ENCODE measurements at regions not wholly inside any gene's neighbourhood (a gene's known extent, or its start where the extent isn't known, plus 50 kb on each side); places are given as distances from the start of the nearest gene placed in this dataset.
A peak's percentile ranks its signal among the peaks of the same experiment; 100 is the strongest.

DNA sequence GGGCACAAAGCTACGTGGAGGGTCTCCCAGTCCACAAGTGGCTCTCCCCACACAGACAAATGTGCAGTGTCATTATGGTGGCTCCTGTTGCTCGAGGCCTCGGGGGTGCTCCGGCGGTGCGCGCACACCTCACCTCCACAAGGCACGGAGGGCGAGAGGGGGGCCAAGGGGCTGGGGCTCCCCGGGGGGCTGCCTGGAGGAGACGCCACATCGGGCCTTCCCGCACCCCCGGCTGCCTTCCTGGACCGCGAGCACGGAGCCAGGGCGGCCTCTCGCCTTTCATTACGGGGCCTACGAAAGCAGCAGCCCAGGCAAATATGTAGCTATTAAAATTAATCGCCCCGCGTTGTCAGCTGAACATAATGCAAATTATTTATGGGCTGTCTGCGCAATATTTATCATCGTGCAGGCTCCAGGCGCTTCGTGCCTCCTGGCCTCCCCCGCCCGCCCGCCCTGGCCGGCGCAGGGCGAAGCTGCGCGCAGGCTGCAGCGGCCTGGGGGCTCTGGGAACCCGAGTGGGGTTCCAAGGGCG is 70.8 kb upstream of the BCOR start:
- DNase-seq (ENCODE audit: low read depth in 2 of 2), result no peak

DNA sequence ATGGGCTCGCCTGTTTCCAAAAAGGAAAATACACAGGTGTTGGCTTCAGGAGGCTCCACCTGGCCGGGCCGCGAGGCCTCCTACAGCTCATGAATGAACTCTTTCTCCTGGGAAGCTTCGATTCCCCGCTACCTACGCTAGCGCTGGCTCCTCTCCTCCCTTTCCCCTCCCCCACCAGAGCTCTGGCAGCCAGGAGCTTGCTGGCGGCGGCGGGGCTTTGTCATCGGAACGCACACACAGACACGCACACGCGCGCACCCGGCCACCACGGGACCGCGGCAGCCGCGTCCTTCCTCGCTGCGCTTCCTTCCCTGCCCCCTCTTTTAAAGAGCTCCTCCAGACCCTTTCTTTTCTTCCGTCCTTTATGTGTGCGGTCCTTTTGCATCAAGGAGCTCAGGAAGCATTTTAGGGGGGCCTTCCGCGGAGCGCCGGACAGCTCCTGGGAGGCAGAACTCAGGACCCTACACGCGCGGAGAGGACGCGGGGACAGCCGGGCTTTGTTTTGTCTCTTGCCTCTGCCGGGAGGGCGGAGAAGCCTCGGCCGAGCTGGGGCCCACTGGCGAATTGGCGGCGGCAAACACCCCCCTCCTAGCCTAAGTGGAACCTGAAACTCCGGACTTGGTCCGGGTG is 70.2 kb upstream of the BCOR start:
- DNase-seq (ENCODE audit: low read depth in 2 of 2), result no peak

DNA sequence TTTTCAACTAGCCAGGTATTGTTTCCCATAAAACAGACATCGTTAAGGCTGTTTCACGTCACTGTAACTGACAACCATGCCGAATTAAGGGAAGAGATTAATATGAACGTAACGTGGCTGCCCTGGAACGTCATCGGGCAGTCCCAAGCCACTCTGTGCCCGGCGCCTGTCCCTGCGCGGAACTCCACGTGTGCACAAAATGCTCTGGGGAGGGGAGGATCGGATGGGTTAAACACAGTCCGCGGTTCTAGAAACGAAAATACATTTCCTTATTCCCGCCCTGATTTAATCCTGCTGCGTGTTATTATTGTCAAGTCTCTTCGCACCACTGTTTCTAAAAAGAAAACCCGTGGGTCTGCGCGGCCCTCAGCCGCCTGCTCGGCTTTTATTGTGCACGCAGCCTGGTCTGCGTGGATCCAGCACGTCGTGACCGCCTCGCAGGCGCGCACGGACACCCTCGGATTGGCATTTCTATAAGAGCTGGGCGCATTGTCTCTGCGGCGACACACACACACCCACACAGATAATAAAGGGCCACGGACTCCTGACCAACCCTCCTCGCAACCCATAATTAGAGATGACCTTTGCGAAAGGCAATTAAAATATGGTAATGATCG is 69.6 kb upstream of the BCOR start:
- no peak for DNase-seq (ENCODE audit: low read depth in 2 of 2)

DNA sequence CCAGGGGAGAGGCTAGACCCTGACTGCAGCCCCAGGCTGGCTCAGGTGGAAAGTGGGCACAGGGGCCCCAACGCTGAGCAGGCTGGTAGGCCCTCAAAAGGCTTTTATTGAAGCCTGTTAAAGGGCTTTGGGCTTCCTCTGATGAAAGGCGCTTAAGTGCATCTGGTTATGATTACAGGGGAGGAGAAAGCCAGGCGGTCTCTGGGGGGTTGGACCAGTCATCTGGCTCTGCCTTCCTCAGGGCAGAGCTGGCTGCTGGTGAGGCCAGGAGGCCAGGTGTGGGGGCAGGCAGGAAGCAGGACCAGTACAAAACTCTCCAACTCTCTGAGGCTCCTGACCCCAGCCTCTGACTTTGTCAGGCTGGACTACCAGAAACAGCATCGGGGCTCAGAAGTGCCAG is 68.8 kb upstream of the BCOR start:
- DNase-seq (ENCODE audit: low read depth in 2 of 2), result no peak

DNA sequence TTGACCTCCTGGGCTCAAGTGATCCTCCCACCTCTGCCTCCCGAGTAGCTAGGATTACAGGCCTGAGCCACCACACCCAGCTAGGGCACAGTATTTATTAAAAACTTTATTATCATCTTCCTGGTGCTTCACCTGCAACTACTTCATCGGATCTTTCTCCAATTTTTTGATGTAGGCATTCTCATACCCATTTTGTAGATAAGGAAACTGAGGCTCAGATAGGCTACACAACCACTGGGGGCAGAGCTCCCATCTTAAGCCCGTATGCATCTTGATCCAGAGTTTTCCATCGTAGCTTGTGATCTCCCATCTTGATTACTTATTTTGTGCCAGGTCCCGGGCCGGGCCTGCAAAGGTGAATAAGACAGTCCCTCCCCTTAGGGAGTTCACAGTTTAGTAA is 68.1 kb upstream of the BCOR start:
- DNase-seq (ENCODE audit: low read depth in 2 of 2), result no peak

DNA sequence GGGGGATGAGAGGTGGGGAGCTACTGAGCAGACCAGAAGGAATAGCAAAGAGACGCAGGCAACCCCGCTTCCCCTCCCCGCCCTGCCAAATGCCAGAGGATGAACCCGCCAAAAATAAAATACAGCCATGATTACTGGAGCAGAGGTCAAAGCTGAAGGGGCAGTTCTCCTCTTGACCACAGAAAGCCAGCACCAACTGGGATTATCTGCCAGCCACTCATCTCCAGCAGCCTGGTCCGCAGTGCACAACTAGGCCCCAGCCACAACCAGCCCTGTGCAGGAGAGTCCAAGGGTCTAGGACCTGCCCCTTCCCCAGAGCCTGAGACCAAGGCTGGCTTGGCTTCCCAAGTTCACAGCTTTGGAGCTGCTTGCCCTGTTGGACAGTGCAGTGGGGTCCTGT is 67.4 kb upstream of the BCOR start:
- DNase-seq (ENCODE audit: low read depth in 2 of 2), result no peak

DNA sequence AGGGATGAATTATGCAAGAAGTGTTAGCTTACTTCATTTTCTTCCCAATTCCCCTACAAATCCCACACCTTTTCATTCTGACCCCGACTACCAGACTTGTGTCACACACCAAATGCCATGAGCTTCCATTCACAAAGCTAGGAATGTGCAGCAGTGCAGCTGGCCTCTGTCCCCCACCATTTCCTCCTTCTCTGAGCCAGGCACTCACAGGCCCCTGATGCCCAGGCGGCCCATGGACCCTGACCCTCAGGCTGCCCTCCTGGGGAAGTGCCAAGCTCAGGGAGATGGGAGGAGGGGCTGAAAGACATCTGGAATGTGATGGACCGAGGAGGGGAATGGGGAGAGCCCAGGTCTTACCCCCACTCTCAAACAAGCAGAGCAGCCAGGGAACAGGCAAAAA is 67.0 kb upstream of the BCOR start:
- DNase-seq (ENCODE audit: low read depth in 2 of 2), result no peak

DNA sequence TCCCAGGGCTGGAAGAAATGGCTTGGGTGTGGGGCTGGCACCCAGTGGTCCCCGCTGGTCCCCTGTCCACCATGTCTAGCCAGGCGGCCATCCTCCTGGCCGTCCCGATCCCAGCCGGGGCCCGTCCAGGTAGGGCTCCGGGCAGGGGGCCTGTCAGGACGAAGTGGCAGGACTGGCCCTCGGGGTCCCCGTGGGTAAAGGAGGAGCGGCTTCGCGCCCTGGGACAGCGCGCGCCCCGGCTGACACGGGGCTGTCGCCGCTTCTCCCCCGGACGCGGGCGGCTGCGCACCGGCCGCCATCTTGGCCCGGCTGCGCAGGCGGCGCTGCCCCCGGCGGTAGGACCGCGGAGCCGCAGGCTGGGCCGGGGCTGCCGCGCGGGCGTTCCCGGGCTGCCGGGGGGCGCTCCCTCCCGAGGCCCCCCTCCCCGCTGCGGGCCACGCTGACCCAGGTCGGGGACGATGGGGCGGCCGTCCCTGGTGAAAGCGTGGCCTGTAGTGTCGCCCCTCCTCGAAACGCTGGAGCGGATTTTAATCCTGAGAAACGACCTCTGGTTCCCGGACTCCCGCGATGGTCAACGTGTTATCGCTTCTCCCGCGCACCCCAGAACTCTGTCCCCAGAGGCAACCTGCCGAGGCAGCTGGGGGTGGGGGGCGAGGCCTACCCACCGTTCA is 60.4 kb upstream of the BCOR start:
- no peak for DNase-seq (ENCODE audit: low read depth in 2 of 2)

DNA sequence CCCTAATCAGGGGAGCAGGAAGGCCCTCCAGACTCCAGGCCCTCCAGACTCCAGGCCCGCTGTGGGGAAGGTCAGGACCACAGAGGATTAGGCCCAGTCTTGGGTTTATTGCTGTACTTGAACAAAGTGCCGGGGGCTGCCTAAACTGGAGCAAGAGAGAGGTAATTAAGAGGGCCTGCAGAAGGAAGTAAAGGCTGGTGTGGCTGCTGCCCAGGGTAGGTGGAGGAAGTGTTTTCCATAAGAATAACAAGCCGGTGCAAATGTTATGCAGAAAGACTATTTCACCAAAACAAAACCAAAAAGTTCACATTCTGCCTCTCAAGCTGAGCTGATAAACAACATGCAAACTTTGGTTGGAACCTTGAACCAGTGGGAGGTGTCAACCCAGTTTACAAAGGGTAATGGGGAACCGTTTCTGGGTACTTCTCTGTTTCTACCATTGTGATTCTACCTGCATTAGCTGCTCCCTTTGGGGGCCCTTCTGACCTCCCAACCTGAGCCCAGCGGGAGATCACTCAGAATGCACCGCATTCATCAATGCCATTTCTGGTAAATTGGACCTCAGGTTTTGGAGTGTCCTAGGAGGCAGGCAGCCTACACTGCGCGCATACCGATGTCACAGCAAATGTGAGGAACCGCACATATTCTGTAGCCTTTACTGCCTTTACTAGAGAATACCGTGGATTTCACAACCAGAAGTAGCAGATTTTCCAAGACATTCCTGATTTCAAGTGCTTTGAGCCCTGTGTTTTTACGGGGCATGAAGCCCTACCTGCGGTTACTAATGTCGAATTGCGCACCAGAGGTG is 59.7 kb upstream of the BCOR start:
- no peak for DNase-seq (ENCODE audit: low read depth in 2 of 2)

DNA sequence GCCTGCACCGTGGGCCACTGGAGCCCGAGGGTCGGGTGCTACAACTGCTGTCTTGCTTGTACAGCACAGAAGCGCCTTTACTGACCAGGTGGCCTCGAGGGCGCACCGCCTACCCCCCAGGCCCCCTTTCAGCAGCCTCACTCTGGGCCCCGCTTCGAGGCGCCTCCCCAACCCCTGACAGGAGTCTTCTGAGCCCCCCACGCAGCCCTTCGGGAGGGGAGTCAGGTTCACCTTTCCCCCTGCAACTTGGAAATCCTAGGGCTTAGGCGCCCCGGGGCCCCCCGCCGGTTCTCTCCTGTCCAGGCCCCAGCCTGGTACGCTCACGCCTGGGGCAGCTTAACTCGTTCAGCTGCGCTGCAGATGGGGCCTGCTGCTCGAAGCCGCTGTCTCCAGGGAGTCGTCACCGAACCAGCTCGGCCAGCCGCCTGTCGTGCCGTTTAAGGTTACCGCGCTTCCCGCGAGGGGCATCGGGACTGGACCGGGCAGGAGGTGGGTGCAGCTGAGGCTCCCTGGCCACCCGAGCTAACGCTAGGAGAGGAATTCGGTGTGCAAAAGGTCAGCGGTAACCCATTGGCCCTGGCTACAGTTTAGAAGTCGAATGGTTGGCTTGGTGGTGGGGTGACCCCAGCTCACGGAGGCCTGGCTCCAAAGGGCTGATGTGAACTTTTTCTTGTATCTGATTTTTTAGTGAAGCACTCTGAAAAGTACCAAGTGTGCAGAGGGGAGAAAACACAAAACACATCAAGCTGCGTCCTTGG is 58.9 kb upstream of the BCOR start:
- DNase-seq (ENCODE audit: low read depth in 2 of 2), result no peak

DNA sequence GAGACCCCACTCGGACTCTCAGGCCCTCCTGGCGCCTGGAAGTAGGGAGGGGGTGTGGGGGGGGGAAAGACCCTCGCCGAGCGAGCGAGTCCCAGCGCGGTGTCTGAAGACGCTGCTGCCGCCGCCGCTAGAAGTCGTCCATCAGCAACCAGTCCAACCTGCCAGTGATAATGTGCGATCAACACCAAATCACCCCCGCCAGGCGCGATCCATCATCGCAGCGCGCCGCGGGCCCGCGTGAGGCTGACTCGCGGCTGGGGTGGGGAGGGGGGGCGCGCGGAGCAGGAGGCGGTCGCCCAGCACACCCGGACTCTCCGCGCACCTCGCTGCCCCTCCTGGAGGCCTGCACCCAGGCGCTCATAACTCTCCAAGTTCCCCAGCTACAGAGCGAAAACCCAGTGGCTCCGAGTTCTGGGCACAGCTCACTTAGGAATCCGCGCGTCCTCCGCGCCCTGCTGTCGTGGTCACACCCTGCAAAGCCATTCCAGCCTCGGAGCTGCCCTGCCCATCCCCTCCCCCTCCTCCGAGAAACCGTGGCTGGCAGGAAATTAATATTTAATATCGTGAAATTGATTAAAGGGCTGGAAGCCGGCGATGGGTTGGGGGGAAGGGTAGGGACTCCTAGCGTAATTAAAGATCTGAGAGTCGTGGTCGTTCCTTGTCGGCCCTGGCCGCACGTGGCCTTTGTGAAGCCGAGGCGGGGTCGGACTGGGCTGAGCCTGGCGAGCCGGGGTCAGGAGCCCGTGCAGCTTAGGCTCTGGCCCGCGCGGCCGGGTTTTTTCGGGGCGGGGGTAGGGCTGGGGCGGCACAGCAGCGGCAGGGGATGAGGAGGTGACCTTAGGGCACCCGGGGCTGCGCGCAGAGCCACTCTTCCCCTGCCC is 58.1 kb upstream of the BCOR start:
- DNase-seq (ENCODE audit: low read depth in 2 of 2), result no peak

DNA sequence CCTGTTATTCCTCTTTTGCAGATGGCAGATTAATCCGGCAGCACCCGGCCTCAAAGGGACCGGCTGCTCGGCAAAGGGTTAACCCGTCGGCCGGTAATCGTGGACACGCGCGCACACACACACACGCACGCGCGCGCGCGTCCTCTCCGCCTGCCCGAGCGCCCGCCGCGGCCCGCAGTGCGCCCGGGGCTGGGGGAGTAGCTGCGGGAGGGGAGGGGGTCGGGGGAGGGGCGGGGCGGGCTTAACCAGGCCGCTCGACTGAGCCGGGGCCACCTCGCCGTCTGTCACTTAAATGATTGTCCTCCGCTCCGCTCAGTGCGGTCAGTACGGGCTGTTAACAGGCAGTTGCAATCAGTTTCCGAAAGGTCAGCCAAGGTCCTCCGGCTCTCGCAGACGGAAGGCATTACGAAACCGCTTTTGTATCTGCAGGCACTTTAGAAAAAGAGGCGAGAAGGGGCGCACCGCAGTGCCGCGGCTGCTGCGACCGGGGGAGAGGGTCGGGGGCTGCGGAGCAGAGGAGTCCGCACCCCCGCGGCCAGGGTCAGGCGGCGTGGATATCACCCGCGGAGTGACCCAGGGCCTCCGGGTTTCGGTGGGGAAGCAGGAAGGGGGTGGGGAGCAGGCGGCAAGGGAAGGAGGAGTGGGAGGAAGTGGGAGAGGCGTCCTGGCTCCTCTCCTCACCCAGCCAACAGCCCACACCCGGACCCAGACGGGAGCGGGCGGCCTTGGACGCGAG is 57.3 kb upstream of the BCOR start:
- DNase-seq (ENCODE audit: low read depth in 2 of 2), result peak; percentile 82 to 91

DNA sequence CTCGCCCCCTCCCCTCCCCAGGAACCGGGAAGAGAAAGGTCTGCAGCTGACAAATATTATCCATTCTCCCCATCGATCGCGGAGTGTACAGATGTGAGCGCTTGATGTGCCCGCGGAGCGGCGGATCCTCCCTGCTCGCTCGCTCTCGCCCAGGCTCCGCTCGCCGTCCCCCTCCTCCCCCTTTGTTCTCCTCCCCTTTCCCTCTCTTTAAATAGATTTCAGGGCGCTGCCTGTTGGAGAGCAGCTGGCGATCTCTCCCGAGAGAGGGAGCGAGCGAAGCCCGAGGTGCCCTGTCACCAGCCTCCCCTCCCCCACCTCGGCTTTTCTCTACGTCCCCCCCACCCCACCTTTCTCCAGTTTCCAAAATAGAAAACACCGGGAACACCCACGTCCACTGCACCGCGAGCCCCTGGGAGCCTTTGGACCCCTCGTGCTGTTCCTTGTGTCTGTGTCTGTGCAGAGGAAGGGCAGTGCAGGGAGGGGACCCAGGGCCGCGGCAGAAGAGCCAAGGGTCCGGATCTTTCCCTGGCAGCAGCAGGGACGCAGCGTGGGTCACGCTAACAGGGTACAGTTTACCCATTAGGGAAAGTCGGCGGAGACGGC is 56.6 kb upstream of the BCOR start:
- DNase-seq (ENCODE audit: low read depth in 2 of 2), result no peak

DNA sequence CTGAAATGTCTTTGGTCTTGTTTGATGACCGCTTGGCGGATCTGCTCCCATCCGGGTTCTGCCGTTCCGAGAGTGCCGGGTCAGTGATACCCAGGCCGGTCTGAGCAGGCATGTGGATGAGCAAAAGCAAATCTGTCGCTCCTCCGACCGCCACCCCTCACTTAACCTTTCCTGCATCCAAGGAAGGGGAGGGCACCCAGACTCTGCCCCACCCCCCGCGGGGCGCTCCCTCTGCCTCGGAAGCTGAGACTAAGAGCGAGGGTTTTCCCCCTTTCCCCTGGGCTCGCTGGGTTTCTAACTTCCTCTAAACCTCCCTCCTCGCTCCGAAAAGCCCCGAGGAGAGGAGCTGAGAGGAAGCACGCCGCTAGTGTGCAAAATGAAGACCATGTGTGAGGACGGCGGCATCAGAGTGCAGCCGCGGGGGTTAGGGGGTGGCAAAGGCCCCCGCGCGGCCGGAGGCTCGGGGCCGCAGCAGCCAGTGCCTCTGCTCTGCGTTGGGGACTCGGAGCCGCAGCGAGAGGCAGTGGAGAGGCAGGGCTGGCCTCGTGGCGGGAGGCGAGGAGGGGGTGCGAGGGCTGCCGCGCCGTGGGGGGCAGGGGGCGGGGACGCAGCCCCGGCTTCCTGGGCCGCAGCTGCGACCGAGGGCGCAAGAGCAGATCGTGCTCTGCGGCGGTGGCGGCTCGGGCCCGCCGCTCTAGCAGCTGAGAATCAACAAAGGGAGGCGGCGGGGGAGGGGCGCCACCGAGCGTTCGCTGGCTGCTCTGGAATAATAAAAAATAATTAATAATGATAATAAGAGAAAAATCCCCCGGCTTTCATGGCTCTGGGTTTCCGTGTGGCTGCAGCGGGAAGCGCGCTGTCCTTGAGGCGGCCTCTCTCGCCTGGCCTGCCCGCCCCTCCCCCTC is 55.8 kb upstream of the BCOR start:
- no peak for DNase-seq (ENCODE audit: low read depth in 2 of 2)

DNA sequence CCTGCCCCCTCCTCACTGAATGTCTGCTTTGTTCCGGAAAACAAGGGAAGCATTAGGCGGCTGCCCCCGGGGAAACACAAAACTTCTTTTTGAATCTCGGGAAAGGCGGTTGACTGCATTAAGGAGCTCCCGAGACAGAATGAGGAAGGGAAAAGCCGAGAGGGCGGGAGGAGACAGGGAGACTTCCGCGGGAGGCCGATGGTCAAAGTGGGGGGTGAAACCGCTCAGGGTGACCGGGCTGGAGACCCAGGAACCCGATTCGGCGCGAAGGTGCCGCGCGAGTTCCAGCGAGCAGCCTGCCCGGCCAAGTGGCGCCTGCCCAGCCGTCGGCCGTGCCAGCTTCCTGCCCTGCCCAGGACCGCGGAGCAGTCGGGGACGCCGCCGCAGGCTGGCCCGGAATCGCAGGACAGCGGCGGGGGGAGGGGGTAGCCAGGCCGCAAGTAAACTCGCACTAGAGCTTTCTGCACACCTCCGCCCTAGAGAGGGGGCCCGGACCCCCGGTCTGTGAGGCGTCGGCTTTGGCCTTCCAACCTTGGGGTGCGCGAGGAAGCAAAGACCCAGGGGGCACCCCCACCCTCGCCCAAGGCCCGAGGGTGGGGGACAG is 55.1 kb upstream of the BCOR start:
- DNase-seq (ENCODE audit: low read depth in 2 of 2), result no peak

DNA sequence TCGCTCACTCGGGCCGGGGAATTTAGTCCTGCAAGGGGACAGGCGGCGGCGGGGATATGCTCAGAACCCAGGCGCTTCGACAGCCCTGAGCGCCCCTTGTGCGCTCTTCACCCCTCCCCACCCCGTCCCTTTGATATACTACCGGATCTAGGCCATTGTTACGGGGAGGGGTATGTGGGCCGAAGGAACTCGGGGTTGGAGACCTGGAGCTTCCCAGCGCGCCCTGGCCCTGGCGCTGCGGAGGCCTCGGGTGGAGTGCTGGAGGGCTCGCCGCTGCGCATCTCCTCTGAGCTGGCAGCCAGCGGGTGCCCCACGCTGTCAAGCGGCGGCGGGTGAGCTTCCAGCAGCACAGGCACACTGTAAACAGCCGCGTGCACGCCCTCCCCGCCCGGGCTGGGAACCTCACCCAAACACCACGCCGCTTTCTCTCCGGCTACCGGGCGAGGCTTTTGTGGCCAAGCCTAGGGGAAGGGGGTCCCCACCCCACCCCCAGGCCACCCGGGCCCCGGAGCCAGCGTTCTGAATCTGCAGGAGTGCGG is 54.5 kb upstream of the BCOR start:
- no peak for DNase-seq (ENCODE audit: low read depth in 2 of 2)
